GM19372 (cell line): ENCODE measurements at regions not wholly inside any gene's neighbourhood (a gene's known extent, or its start where the extent isn't known, plus 50 kb on each side); places are given as distances from the start of the nearest gene placed in this dataset.
"Not testable (repeated sequence)": the region's sequence is repeated elsewhere in the genome, so short reads cannot be mapped to it uniquely, and the experiment has no call there.

Experiments used
- ATAC-seq: cut with Tn5 transposase; IDR thresholded peaks from one replicate; pipeline ENCODE4 v1.9.1; 2021; ENCODE audit warnings: mild to moderate bottlenecking, low read depth, moderate library complexity; ENCODE audit not compliant: unreplicated experiment

DNA sequence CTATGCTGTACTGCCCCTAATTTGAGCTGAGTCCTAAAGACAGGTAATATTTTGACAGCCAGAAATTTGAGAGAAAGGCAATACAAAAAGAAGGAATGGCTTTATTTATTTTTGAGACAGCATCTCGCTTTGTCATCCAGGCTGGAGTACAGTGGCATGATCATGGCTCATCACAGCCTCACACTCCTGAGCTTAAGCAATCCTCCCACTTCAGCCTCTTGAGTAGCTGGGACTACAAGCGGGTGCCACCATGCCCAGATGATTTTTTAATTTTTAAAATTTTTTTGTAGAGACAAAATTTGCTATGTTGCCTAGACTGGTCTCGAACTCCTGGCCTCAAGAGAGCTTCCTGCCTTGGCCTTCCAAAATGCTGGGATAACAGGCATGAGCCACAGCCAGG is 77.4 kb upstream of the SLC4A7 start:
- no peak for ATAC-seq

DNA sequence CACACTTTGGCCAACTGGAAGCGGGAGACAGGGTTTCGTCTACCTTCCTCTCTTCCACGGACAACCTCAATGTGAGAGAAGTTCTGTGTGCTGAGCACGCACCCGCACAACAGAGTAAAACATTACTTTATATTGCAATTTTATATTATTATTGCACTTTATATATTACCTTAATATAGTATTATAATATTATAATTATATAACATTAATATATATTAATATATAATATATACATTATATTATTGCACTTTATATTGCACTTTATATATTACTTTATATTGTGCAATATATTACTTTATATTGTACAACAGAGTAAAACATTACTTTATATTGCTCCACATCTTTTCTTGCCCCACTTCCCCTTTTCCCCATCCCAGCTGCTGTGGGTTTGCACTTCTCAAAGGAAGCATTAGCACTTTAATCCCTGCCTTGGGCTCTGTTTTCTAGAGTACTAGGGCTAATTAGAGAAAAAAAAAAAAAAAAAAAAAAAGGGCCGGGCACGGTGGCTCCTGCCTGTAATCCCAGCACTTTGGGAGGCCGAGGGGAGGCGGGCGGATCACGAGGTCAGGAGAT is 76.4 kb upstream of the SLC4A7 start:
- ATAC-seq = no peak

GRCh38 chr3:27559835-27560234 is 75.7 kb upstream of the SLC4A7 start:
- ATAC-seq = no peak

- ATAC-seq = no peak
Observed at GRCh38 chr3:27559381-27559780, 75.2 kb upstream of the SLC4A7 start.

DNA sequence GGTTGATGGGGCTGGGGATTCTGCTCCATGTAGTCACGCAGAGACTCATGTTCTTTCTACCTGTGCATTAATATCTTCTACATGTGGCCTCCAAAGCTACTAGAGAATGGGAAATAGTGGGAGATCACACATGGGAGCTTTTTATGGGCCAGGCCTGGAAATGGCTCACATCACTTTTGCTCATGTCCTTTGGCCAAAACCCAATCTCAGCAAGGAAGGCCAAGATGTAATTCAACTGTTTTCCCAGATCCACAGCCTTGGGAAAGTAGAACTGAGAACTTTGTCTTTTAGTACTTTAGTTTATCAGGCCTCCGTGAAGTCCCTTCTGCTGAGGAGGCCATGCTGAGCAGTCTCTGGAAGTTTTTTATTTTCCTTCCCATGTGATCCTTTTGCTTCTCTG is 73.2 kb upstream of the SLC4A7 start:
- no peak for ATAC-seq

DNA sequence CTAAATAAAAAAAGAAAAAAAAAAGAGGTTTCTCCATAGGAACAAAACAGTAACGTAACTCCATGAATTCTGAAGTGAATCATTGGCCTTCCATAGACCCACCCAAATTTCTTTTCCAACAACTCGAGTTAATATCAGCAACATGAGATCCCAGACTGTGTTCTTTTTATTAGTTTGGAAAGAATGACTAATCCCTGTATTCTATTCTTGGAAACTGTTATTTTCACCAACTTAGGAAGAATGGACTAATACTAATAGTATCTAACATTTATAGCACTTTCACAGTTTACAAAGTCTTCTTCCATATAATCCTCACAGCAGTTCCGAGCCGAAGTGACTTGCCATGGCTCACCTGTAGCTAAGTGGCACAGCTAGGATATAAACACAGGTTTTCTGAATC is 72.7 kb upstream of the SLC4A7 start:
- no peak for ATAC-seq

- ATAC-seq = no peak
Observed at GRCh38 chr3:27554706-27555105, 70.5 kb upstream of the SLC4A7 start.

DNA sequence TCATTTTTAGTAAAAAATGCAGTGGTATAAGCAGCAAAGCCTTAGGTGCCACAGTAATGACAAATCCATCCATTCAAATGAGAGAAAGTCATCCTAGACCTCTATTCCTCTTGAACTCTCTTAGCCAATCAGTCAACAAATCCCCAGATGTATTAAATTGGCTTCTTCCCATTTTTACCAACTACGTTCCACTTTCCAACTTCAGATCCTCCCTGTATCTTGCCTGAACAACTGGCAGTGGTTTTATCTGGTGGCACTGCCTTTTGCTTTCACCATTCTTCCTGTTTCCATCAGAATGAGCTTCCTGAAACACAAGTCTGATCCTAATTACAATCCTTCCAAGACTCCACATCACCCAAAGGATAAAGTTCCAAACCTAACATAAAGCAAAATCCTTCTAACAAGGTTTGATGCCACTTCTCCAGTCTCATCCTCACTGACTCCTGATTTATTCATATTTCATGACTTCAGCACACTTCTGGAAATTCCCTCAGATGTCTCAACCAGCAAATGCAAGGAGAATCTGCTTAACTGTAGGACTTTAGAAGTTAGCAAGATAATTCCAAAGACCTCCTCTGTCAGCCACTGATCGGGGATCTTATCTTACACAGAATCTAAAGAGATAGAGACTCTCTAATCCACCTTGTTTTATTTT is 69.8 kb upstream of the SLC4A7 start:
- ATAC-seq = no peak

GRCh38 chr3:27552708-27553107 is 68.5 kb upstream of the SLC4A7 start:
- not testable (repeated sequence) for ATAC-seq

DNA sequence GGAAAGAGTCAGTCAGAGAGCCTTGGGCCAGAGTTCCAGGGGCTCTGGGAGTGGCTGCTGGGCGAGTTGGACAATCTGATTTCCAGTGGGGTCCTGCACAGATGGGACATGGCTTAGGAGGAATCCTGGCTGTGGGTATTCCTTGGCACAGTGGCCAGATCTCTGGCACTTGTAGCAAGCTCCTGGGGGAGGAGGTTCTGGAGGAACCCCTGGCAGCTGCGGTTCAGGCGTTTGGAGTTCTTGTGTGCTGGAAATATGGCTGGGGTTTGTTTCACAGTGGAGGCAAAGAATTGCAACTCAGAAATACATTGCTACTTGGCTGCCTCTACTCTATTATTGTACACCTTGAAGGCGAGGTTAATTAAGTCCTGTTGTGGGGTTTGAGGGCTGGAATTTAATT is 67.2 kb upstream of the SLC4A7 start:
- not testable (repeated sequence) for ATAC-seq

DNA sequence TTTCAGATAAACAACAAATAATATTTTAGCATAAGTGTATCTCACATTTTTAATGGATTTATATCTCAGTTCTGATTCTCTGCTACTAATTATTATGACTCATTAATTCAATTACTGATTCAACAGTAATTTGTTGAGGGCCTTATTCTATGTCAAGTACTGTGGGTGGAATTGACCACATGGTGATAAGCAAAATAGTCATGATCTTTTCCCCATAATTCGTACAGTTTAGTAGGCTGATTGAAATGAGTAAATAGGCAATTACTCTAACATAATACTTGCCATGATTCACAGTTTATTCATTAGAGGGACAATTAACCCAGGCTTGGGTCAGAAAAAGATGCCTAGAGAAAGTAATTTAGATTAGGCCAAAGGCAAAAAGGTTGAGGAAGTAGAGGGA is 60.9 kb upstream of the SLC4A7 start:
- no peak for ATAC-seq

DNA sequence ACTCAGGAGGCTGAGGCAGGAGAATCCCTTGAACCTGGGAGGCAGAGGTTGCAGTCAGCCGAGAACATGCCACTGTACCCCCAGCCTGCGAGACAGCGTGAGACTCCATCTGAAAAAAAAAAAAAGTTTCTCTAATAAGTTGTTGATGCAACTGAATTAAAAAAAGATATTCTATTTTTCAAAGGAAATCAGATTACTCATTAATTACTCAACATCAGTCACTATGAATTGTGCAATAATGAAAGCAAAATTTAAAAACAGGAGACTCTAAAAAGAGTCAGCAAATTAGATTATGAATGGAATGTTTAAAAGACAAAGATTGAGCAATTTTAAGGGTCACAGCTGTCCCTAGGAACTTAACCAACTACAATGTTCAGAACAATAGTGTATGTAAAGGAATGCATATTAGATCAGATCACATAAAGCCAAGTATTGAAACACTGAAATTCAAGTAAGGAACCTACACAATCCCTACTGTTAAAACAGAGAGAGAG is 60.2 kb upstream of the SLC4A7 start:
- ATAC-seq = no peak

- ATAC-seq = no peak
Observed at GRCh38 chr3:27542476-27542875, 58.3 kb upstream of the SLC4A7 start.

- no peak for ATAC-seq
Observed at GRCh38 chr3:27540231-27540630, 56.0 kb upstream of the SLC4A7 start.

DNA sequence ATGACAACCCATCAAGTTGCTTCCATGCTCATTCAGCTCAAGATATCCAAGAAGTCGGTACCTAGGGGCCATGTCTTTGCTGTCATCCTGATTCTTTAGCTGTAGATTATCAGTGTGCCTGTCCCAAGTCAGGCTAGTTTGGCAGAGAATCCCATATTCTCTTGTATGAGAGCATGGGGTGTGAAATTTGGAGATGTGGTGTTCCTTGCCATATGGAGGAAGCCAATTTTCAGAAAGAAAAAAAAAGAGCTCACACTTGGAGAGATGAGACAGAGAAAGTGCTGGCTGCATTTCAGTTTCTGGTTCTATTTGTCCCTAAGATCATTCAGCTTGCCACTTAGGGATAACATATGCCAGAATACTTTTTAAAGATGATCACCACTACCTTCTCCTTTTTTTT is 52.3 kb upstream of the SLC4A7 start:
- ATAC-seq = no peak

DNA sequence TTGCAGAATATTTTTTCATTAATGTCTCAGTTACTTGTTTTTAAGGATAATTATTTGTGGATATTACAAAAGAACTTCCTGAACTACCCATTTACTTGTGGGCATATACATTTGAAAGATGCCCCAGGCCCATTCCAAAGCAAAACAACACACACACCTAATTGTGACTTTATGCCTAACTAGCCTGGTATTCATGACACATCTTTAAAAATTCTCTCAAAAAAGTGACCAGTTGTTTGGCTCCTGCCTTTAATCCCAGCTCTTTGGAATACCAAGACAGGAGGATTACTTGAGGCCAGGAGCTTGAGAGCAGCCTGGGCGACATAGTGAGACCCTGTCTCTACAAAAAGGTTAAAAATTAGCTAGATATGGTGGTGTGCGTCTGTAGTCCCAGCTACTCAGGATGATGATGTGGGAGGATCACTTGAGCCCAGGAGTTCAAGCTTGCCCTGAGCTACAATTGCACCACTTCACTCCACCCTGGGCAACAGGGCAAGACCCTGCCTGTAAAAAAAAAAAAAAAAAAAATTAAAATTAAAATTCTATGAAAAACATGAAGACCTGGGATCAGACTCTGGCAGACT is 51.7 kb upstream of the SLC4A7 start:
- ATAC-seq = no peak

- ATAC-seq = peak; percentile 55
Observed at GRCh38 chr3:27533718-27534573, 49.8 kb upstream of the SLC4A7 start.
